Activated CD4-positive, alpha-beta memory T cell treated with anti-CD3 and anti-CD28 coated beads for 36 hours (primary cell): ENCODE measurements at regions not wholly inside any gene's neighbourhood (a gene's known extent, or its start where the extent isn't known, plus 50 kb on each side); places are given as distances from the start of the nearest gene placed in this dataset.
"Not testable (repeated sequence)": the region's sequence is repeated elsewhere in the genome, so short reads cannot be mapped to it uniquely, and the experiment has no call there.

Experiments used
- CTCF ChIA-PET: fragments of 350-600 bp; sonication (Branson Sonifier 250); formaldehyde crosslinking; loops from one replicate; lab custom pipeline; 2021; ENCODE audit warnings: antibody characterized with exemption, inconsistent platforms; lab: Charles Lee
- POLR2A ChIA-PET: fragments of 350-600 bp; sonication (Branson Sonifier 250); formaldehyde crosslinking; loops from one replicate; lab custom pipeline; 2021; ENCODE audit warnings: antibody characterized with exemption; lab: Charles Lee
- DNase-seq: peaks from one replicate; pipeline ENCODE4 v3.0.0-alpha.2; 2020
- H3K27ac Mint-ChIP-seq: one replicate; pipeline ENCODE4 v1.8.0; 2021; ENCODE audit warnings: mixed read lengths
- H3K27me3 Mint-ChIP-seq: one replicate; pipeline ENCODE4 v1.8.0; 2021; ENCODE audit warnings: mixed read lengths
- H3K36me3 Mint-ChIP-seq: one replicate; pipeline ENCODE4 v1.8.0; 2021; ENCODE audit warnings: mixed read lengths
- H3K4me1 Mint-ChIP-seq: one replicate; pipeline ENCODE4 v1.8.0; 2021; ENCODE audit warnings: low read depth, mixed read lengths
- H3K4me3 Mint-ChIP-seq: one replicate; pipeline ENCODE4 v1.8.0; 2021; ENCODE audit warnings: mild to moderate bottlenecking, mixed read lengths
- H3K9me3 Mint-ChIP-seq: one replicate; pipeline ENCODE4 v1.8.0; 2021; ENCODE audit warnings: mixed read lengths
- intact Hi-C: fragments of 100-400 bp; cut with micrococcal nuclease; formaldehyde crosslinking; loops from one replicate; pipeline ENCODE4 v1.15.1; 2023

GRCh38 chr3:135416182-135416581 is 549.3 kb upstream of the PPP2R3A start:
- Mint-ChIP-seq H3K27me3 (no peaks in the 10 kb centered on the region), H3K27ac (no peak overlapping the region), H3K4me1 (no peaks in the 10 kb centered on the region), H3K9me3 (no peaks in the 10 kb centered on the region), H3K4me3 (no peak overlapping the region), H3K36me3 (no peaks in the 10 kb centered on the region)
- intact Hi-C loops: no loop called here
- CTCF ChIA-PET: no interaction called here
- DNase-seq: no peak
- POLR2A ChIA-PET: no interaction called here

GRCh38 chr3:135419155-135419554 is 546.4 kb upstream of the PPP2R3A start:
- POLR2A ChIA-PET: no interaction called here
- CTCF ChIA-PET: no interaction called here
- Mint-ChIP-seq H3K4me3 (no peak overlapping the region), H3K36me3 (no peaks in the 10 kb centered on the region), H3K27ac (no peak overlapping the region), H3K27me3 (no peaks in the 10 kb centered on the region), H3K4me1 (no peaks in the 10 kb centered on the region), H3K9me3 (no peaks in the 10 kb centered on the region)
- intact Hi-C loops: no loop called here
- DNase-seq: no peak

GRCh38 chr3:135426508-135426907 is 539.0 kb upstream of the PPP2R3A start:
- POLR2A ChIA-PET: no interaction called here
- CTCF ChIA-PET: no interaction called here
- intact Hi-C loops: no loop called here
- Mint-ChIP-seq H3K4me3 (no peak overlapping the region), H3K27ac (no peak overlapping the region), H3K27me3 (no peaks in the 10 kb centered on the region), H3K36me3 (no peaks in the 10 kb centered on the region), H3K9me3 (no peaks in the 10 kb centered on the region), H3K4me1 (no peaks in the 10 kb centered on the region)
- no peak for DNase-seq

- POLR2A ChIA-PET: no interaction called here
- no peak overlapping the region for H3K4me3 Mint-ChIP-seq
- CTCF ChIA-PET: no interaction called here
- intact Hi-C loops: no loop called here
- H3K36me3 Mint-ChIP-seq: no peaks in the 10 kb centered on the region
- DNase-seq: no peak
- H3K27me3 Mint-ChIP-seq: no peaks in the 10 kb centered on the region
- H3K4me1 Mint-ChIP-seq: no peaks in the 10 kb centered on the region
- peaks cover 8% of the 10 kb centered on the region for H3K9me3 Mint-ChIP-seq
- no peak overlapping the region for H3K27ac Mint-ChIP-seq
These were observed 533.1 kb upstream of the PPP2R3A start for GRCh38 chr3:135432402-135432801.

- H3K4me1 Mint-ChIP-seq, H3K27ac Mint-ChIP-seq, H3K9me3 Mint-ChIP-seq, POLR2A ChIA-PET, DNase-seq, H3K36me3 Mint-ChIP-seq, intact Hi-C loops, CTCF ChIA-PET, H3K27me3 Mint-ChIP-seq, H3K4me3 Mint-ChIP-seq: not testable (repeated sequence)
These were observed 526.5 kb upstream of the PPP2R3A start for GRCh38 chr3:135438889-135439597.

- intact Hi-C loops, H3K27ac Mint-ChIP-seq, H3K4me1 Mint-ChIP-seq, CTCF ChIA-PET, H3K9me3 Mint-ChIP-seq, POLR2A ChIA-PET, H3K36me3 Mint-ChIP-seq, H3K4me3 Mint-ChIP-seq, DNase-seq, H3K27me3 Mint-ChIP-seq: not testable (repeated sequence)
These were observed 525.9 kb upstream of the PPP2R3A start for GRCh38 chr3:135439632-135440031.

- no peak overlapping the region for H3K4me3 Mint-ChIP-seq
- ChIA-PET POLR2A (no interaction called here), CTCF (no interaction called here)
- H3K9me3 Mint-ChIP-seq: no peaks in the 10 kb centered on the region
- no peak for DNase-seq
- H3K4me1 Mint-ChIP-seq: no peaks in the 10 kb centered on the region
- no peaks in the 10 kb centered on the region for H3K27me3 Mint-ChIP-seq
- no peak overlapping the region for H3K27ac Mint-ChIP-seq
- H3K36me3 Mint-ChIP-seq: no peaks in the 10 kb centered on the region
- intact Hi-C loops: no loop called here
These were observed 525.3 kb upstream of the PPP2R3A start for GRCh38 chr3:135440233-135440632.

GRCh38 chr3:135440746-135441145 is 524.8 kb upstream of the PPP2R3A start:
- Mint-ChIP-seq H3K4me3 (no peak overlapping the region), H3K9me3 (no peaks in the 10 kb centered on the region), H3K27me3 (no peaks in the 10 kb centered on the region), H3K27ac (no peak overlapping the region), H3K36me3 (no peaks in the 10 kb centered on the region), H3K4me1 (no peaks in the 10 kb centered on the region)
- DNase-seq: no peak
- intact Hi-C loops: no loop called here
- ChIA-PET POLR2A (no interaction called here), CTCF (no interaction called here)

- Mint-ChIP-seq H3K9me3 (no peaks in the 10 kb centered on the region), H3K36me3 (no peaks in the 10 kb centered on the region), H3K27me3 (no peaks in the 10 kb centered on the region), H3K4me1 (no peaks in the 10 kb centered on the region), H3K4me3 (no peak overlapping the region), H3K27ac (no peak overlapping the region)
- ChIA-PET CTCF (no interaction called here), POLR2A (no interaction called here)
- intact Hi-C loops: no loop called here
- DNase-seq: no peak
These were observed 521.5 kb upstream of the PPP2R3A start for GRCh38 chr3:135444058-135444457.

GRCh38 chr3:135447483-135447882 is 518.0 kb upstream of the PPP2R3A start:
- intact Hi-C loops: no loop called here
- ChIA-PET POLR2A (interaction anchor here (0.6 kb wide), 1 partner anchor 444 kb away, joined by 3 read pairs; no protein-coding TSS in a partner anchor), CTCF (no interaction called here)
- Mint-ChIP-seq H3K27me3 (no peaks in the 10 kb centered on the region), H3K36me3 (no peaks in the 10 kb centered on the region), H3K4me1 (no peaks in the 10 kb centered on the region), H3K4me3 (no peak overlapping the region), H3K9me3 (no peaks in the 10 kb centered on the region), H3K27ac (no peak overlapping the region)
- DNase-seq: no peak

- no peak for DNase-seq
- no peaks in the 10 kb centered on the region for H3K36me3 Mint-ChIP-seq
- ChIA-PET POLR2A (no interaction called here), CTCF (no interaction called here)
- no peak overlapping the region for H3K27ac Mint-ChIP-seq
- no peaks in the 10 kb centered on the region for H3K4me1 Mint-ChIP-seq
- H3K4me3 Mint-ChIP-seq: no peak overlapping the region
- H3K27me3 Mint-ChIP-seq: no peaks in the 10 kb centered on the region
- no peaks in the 10 kb centered on the region for H3K9me3 Mint-ChIP-seq
- intact Hi-C loops: no loop called here
These were observed 517.0 kb upstream of the PPP2R3A start for GRCh38 chr3:135448520-135448919.

- no peaks in the 10 kb centered on the region for H3K4me1 Mint-ChIP-seq
- no peak overlapping the region for H3K27ac Mint-ChIP-seq
- ChIA-PET CTCF (no interaction called here), POLR2A (no interaction called here)
- intact Hi-C loops: no loop called here
- no peaks in the 10 kb centered on the region for H3K36me3 Mint-ChIP-seq
- DNase-seq: no peak
- no peaks in the 10 kb centered on the region for H3K27me3 Mint-ChIP-seq
- H3K4me3 Mint-ChIP-seq: no peak overlapping the region
- H3K9me3 Mint-ChIP-seq: no peaks in the 10 kb centered on the region
These were observed 516.5 kb upstream of the PPP2R3A start for GRCh38 chr3:135449046-135449445.

GRCh38 chr3:135451037-135451785 is 514.3 kb upstream of the PPP2R3A start:
- Mint-ChIP-seq H3K4me3 (no peak overlapping the region), H3K9me3 (no peaks in the 10 kb centered on the region), H3K36me3 (no peaks in the 10 kb centered on the region), H3K27me3 (no peaks in the 10 kb centered on the region), H3K27ac (no peak overlapping the region), H3K4me1 (no peaks in the 10 kb centered on the region)
- ChIA-PET CTCF (no interaction called here), POLR2A (no interaction called here)
- intact Hi-C loops: no loop called here
- no peak for DNase-seq
